A549 (cell line): ENCODE measurements at regions not wholly inside any gene's neighbourhood (a gene's known extent, or its start where the extent isn't known, plus 50 kb on each side); places are given as distances from the start of the nearest gene placed in this dataset.

Source experiments
- ATAC-seq, 2 experiments: fragments of 200-7000 bp in 1 of 2; fragments of >200 bp in 1 of 2; cut with Nextera tagmentation in 1 of 2; cut with Tn5 transposase in 1 of 2; 3 replicates each; pipeline versions ENCODE4 v1.8.0 to v1.9.1; 2018 to 2020; ENCODE audit warnings: mild to moderate bottlenecking in 1 of 2, moderate library complexity in 1 of 2
- CTCF ChIA-PET: fragments of 300-600 bp; sonication (Branson Sonifier 250); formaldehyde crosslinking; extraction: SDS; loops from one replicate; lab custom pipeline; 2021; ENCODE audit warnings: antibody characterized with exemption, inconsistent platforms; lab: Yijun Ruan, JAX
- POLR2A ChIA-PET: fragments of 350-600 bp; formaldehyde crosslinking; extraction: SDS; loops from one replicate; lab custom pipeline; 2021; ENCODE audit warnings: antibody characterized with exemption, inconsistent platforms; lab: Yijun Ruan, JAX
- DNase-seq, 2 experiments: peaks; one replicate each; pipeline versions ENCODE4 v3.0.0 to v3.0.0-alpha.2; 2011 to 2016; ENCODE audit warnings: low read depth in 1 of 2, low spot score in 1 of 2
- FAIRE-seq: peaks from 2 replicates; lab custom pipeline; 2011; peaks lifted over from hg19 to GRCh38; lab: Jason Lieb, UNC
- H3K27ac ChIP-seq, 2 experiments: fragments of >200 bp; sonication (Bioruptor Twin); formaldehyde crosslinking; 3 replicates each; pipeline ENCODE4 v1.5.1; 2016 to 2017
- H3K4me1 ChIP-seq: fragments of >200 bp; sonication (Bioruptor Twin); formaldehyde crosslinking; 3 replicates; pipeline ENCODE4 v1.6.1; 2016
- H3K4me2 ChIP-seq: fragments of >200 bp; sonication (Bioruptor Twin); formaldehyde crosslinking; 3 replicates; pipeline ENCODE4 v1.6.1; 2016
- H3K4me3 ChIP-seq: fragments of >200 bp; sonication (Bioruptor Twin); formaldehyde crosslinking; 3 replicates; pipeline ENCODE4 v1.5.1; 2016
- H3K9me3 ChIP-seq: fragments of >200 bp; sonication (Bioruptor Twin); formaldehyde crosslinking; 3 replicates; pipeline ENCODE4 v1.6.1; 2016
- BHLHE40 ChIP-seq: IDR thresholded peaks from 2 replicates; pipeline ENCODE4 v1.6.1; 2012; ENCODE audit warnings: low read depth, low read length, inconsistent platforms
- CBX2 ChIP-seq: fragments of 200-600 bp; sonication (generic); IDR thresholded peaks from 2 replicates; pipeline ENCODE4 v1.6.1; 2016; ENCODE audit warnings: low read depth, mild to moderate bottlenecking, borderline replicate concordance
- CBX8 ChIP-seq: fragments of 200-600 bp; sonication (generic); IDR thresholded peaks from 2 replicates; pipeline ENCODE4 v1.6.1; 2016
- CEBPB ChIP-seq, 2 experiments: fragments of >200 bp in 1 of 2; sonication (Bioruptor Twin) in 1 of 2; formaldehyde crosslinking in 1 of 2; IDR thresholded peaks; 2 replicates each; pipeline ENCODE4 v1.6.1; 2012 to 2016
- EHF ChIP-seq: fragments of 250-450 bp; sonication (Bioruptor Pico); IDR thresholded peaks from 2 replicates; pipeline ENCODE4 v1.5.0; 2020; ENCODE audit warnings: mild to moderate bottlenecking
- EHMT2 ChIP-seq: fragments of 200-600 bp; sonication (generic); IDR thresholded peaks from 2 replicates; pipeline ENCODE4 v1.6.1; 2016; ENCODE audit warnings: antibody characterized with exemption, low read depth, mild to moderate bottlenecking, moderate library complexity
- ESRRA ChIP-seq: fragments of 150-350 bp; IDR thresholded peaks from 2 replicates; pipeline ENCODE4 v1.6.1; 2014; ENCODE audit warnings: mild to moderate bottlenecking, low read length, borderline replicate concordance
- FOSL2 ChIP-seq, 2 experiments: fragments of 450-650 bp in 1 of 2; fragments of >200 bp in 1 of 2; sonication (Bioruptor Twin) in 1 of 2; formaldehyde crosslinking; IDR thresholded peaks; 2 replicates each; pipeline versions ENCODE4 v1.5.0 to v1.6.1; 2016 to 2020; ENCODE audit warnings: mild to moderate bottlenecking in 1 of 2, moderate library complexity in 1 of 2
- FOXS1 ChIP-seq: fragments of 250-450 bp; sonication (Bioruptor Pico); IDR thresholded peaks from 2 replicates; pipeline ENCODE4 v1.5.0; 2020; ENCODE audit warnings: mild to moderate bottlenecking, moderate library complexity
- HES2 ChIP-seq: fragments of >200 bp; sonication (Bioruptor Twin); formaldehyde crosslinking; IDR thresholded peaks from 2 replicates; pipeline ENCODE4 v1.6.1; 2016
- JUNB ChIP-seq: fragments of >200 bp; sonication (Bioruptor Twin); formaldehyde crosslinking; IDR thresholded peaks from 2 replicates; pipeline ENCODE4 v1.6.1; 2016
- KDM1A ChIP-seq: fragments of 200-600 bp; sonication (generic); IDR thresholded peaks from 2 replicates; pipeline ENCODE4 v1.6.1; 2016; ENCODE audit warnings: low read depth, mild to moderate bottlenecking
- MAFK ChIP-seq: fragments of 450-650 bp; IDR thresholded peaks from 2 replicates; pipeline ENCODE4 v1.6.1; 2014; ENCODE audit not compliant: partially characterized antibody
- NPAS2 ChIP-seq: fragments of 250-450 bp; sonication (Bioruptor Pico); IDR thresholded peaks from 2 replicates; pipeline ENCODE4 v1.8.0; 2022; ENCODE audit warnings: mild to moderate bottlenecking, moderate library complexity, borderline replicate concordance
- PBX3 ChIP-seq: IDR thresholded peaks from 2 replicates; pipeline ENCODE4 v1.6.1; 2012
- PHF8 ChIP-seq: fragments of 200-600 bp; sonication (generic); IDR thresholded peaks from 2 replicates; pipeline ENCODE4 v1.6.1; 2016; ENCODE audit warnings: low read depth, mild to moderate bottlenecking, antibody characterized with exemption, moderate library complexity, borderline replicate concordance
- RAD21 ChIP-seq, 2 experiments: fragments of >200 bp in 1 of 2; sonication (Bioruptor Twin) in 1 of 2; formaldehyde crosslinking in 1 of 2; IDR thresholded peaks in 1 of 2; conservative IDR thresholded peaks in 1 of 2; 2 replicates in 1 of 2; 3 replicates in 1 of 2; pipeline ENCODE4 v1.6.1; 2012 to 2018; ENCODE audit warnings: inconsistent platforms in 1 of 2
- RARB ChIP-seq: fragments of 250-450 bp; sonication (Bioruptor Pico); IDR thresholded peaks from 2 replicates; pipeline ENCODE4 v1.8.0; 2021; ENCODE audit warnings: mild to moderate bottlenecking, moderate library complexity
- RCOR1 ChIP-seq: fragments of 150-350 bp; IDR thresholded peaks from 2 replicates; pipeline ENCODE4 v1.6.1; 2014; ENCODE audit warnings: antibody characterized with exemption, low read length, low read depth
- REST ChIP-seq: fragments of 200-600 bp; sonication (generic); IDR thresholded peaks from 2 replicates; pipeline ENCODE4 v1.6.1; 2016; ENCODE audit warnings: antibody characterized with exemption, mild to moderate bottlenecking, moderate library complexity
- RFX5 ChIP-seq: fragments of 450-650 bp; IDR thresholded peaks from 2 replicates; pipeline ENCODE4 v1.7.1; 2014; ENCODE audit warnings: antibody characterized with exemption, mild to moderate bottlenecking, moderate library complexity
- SMC3 ChIP-seq: fragments of >200 bp; sonication (Bioruptor Twin); formaldehyde crosslinking; IDR thresholded peaks from 3 replicates; pipeline ENCODE4 v1.6.1; 2018; ENCODE audit warnings: inconsistent platforms
- TFCP2L1 ChIP-seq: fragments of 250-450 bp; sonication (Bioruptor Pico); IDR thresholded peaks from 2 replicates; pipeline ENCODE4 v1.5.0; 2021; ENCODE audit warnings: mild to moderate bottlenecking
- USF2 ChIP-seq: fragments of 450-650 bp; IDR thresholded peaks from 2 replicates; pipeline ENCODE4 v1.6.1; 2014; ENCODE audit warnings: antibody characterized with exemption
- WGBS: methylation state at CpG from one replicate; pipeline ENCODE4 v1.1.6; 2017; ENCODE audit errors: missing lambda C conversion rate; 5-methylcytosine and 5-hydroxymethylcytosine counted together

GRCh38 chr2:128424406-128425171, 105.9 kb upstream of the HS6ST1 start:
- no peak for ATAC-seq
- POLR2A ChIA-PET: no interaction called here
- Histone ChIP-seq H3K27ac (no peak overlapping the region), H3K4me1 (0 out of 3 replicates have a peak, but pooled peaks cover 9% of the 10 kb centered on the region), H3K4me3 (no peak overlapping the region), H3K4me2 (no peak overlapping the region), H3K9me3 (peaks cover 6% of the 10 kb centered on the region; the same call in 1 of the 3 replicates)
- no peak for FAIRE-seq
- 60% methylated on average over 11 of the region's 11 CpGs for WGBS
- DNase-seq: no peak
- no peak for TF ChIP-seq RARB (CRISPR knock-in tag)
- TF ChIP-seq EHF (CRISPR knock-in tag): no peak
- no peak for TF ChIP-seq CBX8
- no peak for TF ChIP-seq ESRRA
- no peak for TF ChIP-seq CEBPB (IDR thresholded peaks at IDR 0.05)
- TF ChIP-seq PHF8: no peak
- no peak for TF ChIP-seq RAD21 (conservative IDR thresholded peaks at IDR 0.05 in 1 of 2, IDR thresholded peaks at IDR 0.05 in 1 of 2)
- TF ChIP-seq FOSL2 (IDR thresholded peaks at IDR 0.05): no peak
- no peak for TF ChIP-seq FOSL2 (CRISPR knock-in tag; IDR thresholded peaks at IDR 0.05)
- no peak for TF ChIP-seq CBX2
- TF ChIP-seq REST: no peak
- CTCF ChIA-PET: interaction anchor here (0.5 kb wide), 1 partner anchor 1821 kb away, joined by 3 read pairs; no protein-coding TSS in a partner anchor

- TF ChIP-seq NPAS2 (CRISPR knock-in tag) (no peak), PBX3 (no peak), FOXS1 (CRISPR knock-in tag) (no peak), USF2 (no peak), ESRRA (no peak), CBX2 (no peak), REST (no peak), RFX5 (no peak), JUNB (no peak), EHMT2 (no peak), HES2 (no peak), BHLHE40 (no peak), CEBPB (IDR thresholded peaks at IDR 0.05) (no peak), SMC3 (no peak), MAFK (no peak), KDM1A (no peak), FOSL2 (IDR thresholded peaks at IDR 0.05) (no peak), FOSL2 (CRISPR knock-in tag; IDR thresholded peaks at IDR 0.05) (no peak), RCOR1 (no peak), TFCP2L1 (no peak)
- Histone ChIP-seq H3K27ac (no peak overlapping the region), H3K4me2 (no peak overlapping the region), H3K4me1 (0 out of 3 replicates have a peak, but pooled peaks cover 9% of the 10 kb centered on the region), H3K9me3 (peaks cover 8% of the 10 kb centered on the region; the same call in 1 of the 3 replicates), H3K4me3 (no peak overlapping the region)
- WGBS: 61% methylated on average over 7 of the region's 8 CpGs
- POLR2A ChIA-PET: no interaction called here
- ATAC-seq (no peak), DNase-seq (no peak), FAIRE-seq (no peak)
- CTCF ChIA-PET: no interaction called here
Observed at GRCh38 chr2:128425216-128425615, 106.5 kb upstream of the HS6ST1 start.
